PFSK-1 (cell line): ENCODE measurements at regions not wholly inside any gene's neighbourhood (a gene's known extent, or its start where the extent isn't known, plus 50 kb on each side); places are given as distances from the start of the nearest gene placed in this dataset.

Experiments used
- POLR2AphosphoS5 ChIP-seq: IDR thresholded peaks from 2 replicates; pipeline ENCODE4 v1.6.1; 2012; ENCODE audit warnings: low read depth, mild to moderate bottlenecking, control low read depth, low read length, moderate library complexity
- SIN3A ChIP-seq: IDR thresholded peaks from 2 replicates; pipeline ENCODE4 v1.6.1; 2012; ENCODE audit warnings: mild to moderate bottlenecking, low read length, moderate library complexity, borderline replicate concordance; ENCODE audit not compliant: insufficient read depth

GRCh38 chr19:29879655-29879974 lies 62.4 kb upstream of the URI1 start:
- no peak for TF ChIP-seq POLR2AphosphoS5
- no peak for TF ChIP-seq SIN3A
